ENCODE measurements at regions not wholly inside any gene's neighbourhood (a gene's known extent, or its start where the extent isn't known, plus 50 kb on each side); places are given as distances from the start of the nearest gene placed in this dataset.
A peak's percentile ranks its signal among the peaks of the same experiment; 100 is the strongest.
"Not testable (repeated sequence)": the region's sequence is repeated elsewhere in the genome, so short reads cannot be mapped to it uniquely, and the experiment has no call there.

GRCh38 chr13:80824229-80824628 is 483.3 kb upstream of the SPRY2 start:
- no peak for DNase-seq (ENCODE audit: low spot score)

DNA sequence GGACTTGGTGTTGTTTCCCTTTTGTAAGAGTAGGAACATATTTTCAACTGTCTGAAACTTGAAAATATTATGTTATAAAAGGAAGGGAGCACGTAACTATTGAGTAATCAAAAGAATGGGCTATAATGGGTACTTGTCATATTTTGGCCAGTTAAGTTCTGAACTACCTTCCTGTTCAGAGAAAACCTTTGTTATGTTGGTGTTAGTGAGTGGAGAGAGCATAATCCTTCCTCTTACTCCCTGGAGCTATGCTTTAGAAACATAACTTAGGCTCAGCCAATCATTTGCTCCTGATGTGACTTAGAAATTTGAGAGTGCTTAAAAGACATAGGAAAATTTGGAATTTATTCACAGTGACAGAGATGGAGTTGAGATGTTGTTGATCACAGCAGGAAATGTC is 482.5 kb upstream of the SPRY2 start:
- no peak for DNase-seq (ENCODE audit: low spot score)

GRCh38 chr13:80821466-80821865 is 480.5 kb upstream of the SPRY2 start:
- no peak for DNase-seq (ENCODE audit: low spot score)

DNA sequence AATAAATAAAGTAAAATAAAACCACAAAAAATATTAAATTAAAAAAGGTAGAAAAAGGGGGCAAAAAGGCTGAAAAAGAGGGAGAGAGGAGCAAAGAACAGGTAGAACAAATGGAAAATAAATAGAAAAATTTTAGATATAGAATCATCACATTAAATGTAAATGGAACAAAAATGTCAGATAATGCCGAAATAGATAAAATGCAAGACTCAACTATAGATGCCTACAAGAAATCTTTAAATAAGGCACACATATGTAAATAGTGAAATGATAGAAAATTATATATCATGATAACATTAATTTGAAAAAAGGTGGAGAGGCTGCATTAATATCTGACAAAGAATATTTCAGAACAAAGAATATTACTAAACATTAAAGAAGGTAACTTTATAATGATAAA is 477.1 kb upstream of the SPRY2 start:
- no peak for DNase-seq (ENCODE audit: low spot score)

GRCh38 chr13:80814541-80814940 is 473.6 kb upstream of the SPRY2 start:
- DNase-seq (ENCODE audit: low spot score), result no peak

DNA sequence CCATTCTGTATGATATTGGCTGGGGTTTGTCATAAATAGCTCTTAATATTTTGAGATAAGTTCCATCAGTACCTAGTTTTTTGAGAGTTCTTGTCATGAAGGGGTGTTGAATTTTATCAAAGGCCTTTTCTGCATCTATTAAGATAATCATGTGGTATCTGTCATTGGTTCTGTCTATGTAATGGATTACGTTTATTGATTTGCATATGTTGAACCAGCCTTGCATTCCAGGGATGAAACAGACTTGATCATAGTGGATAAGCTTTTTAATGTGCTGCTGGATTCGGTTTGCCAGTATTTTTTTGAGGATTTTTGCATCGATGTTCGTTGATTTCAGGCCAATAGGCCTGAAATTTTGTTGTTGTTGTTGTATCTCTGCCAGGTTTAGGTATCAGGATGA is 469.4 kb upstream of the SPRY2 start:
- not testable (repeated sequence) for DNase-seq (ENCODE audit: low spot score)

- peak; percentile 5 for DNase-seq (ENCODE audit: low spot score)
These were observed 462.0 kb upstream of the SPRY2 start for GRCh38 chr13:80802946-80803345.

GRCh38 chr13:80798576-80799133 is 457.7 kb upstream of the SPRY2 start:
- DNase-seq (ENCODE audit: low spot score), result no peak

GRCh38 chr13:80787604-80788003 is 446.7 kb upstream of the SPRY2 start:
- no peak for DNase-seq (ENCODE audit: low spot score)

GRCh38 chr13:80783926-80784565 is 443.1 kb upstream of the SPRY2 start:
- DNase-seq (ENCODE audit: low spot score), result no peak

GRCh38 chr13:80782441-80782840 is 441.5 kb upstream of the SPRY2 start:
- DNase-seq (ENCODE audit: low spot score), result no peak

DNA sequence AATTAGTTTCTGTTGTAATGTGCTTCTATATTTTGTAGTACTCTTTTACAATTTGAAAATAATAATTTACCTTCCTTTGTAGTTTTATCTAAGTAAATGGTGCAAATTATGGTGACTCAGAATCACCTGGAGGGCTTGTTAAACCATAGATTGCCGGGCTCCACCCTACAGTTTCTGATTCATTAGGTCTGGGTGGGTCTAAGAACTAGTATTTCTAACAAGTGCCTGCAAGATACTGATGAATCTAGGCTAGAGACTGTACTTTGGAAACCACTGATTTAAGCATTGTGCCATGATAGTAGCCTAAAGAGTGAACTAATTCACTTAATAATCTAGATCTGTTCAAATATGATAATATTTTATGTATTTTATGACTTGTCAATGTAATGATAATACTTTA is 437.4 kb upstream of the SPRY2 start:
- no peak for DNase-seq (ENCODE audit: low spot score)

- no peak for DNase-seq (ENCODE audit: low spot score)
These were observed 416.8 kb upstream of the SPRY2 start for GRCh38 chr13:80757694-80758093.

DNA sequence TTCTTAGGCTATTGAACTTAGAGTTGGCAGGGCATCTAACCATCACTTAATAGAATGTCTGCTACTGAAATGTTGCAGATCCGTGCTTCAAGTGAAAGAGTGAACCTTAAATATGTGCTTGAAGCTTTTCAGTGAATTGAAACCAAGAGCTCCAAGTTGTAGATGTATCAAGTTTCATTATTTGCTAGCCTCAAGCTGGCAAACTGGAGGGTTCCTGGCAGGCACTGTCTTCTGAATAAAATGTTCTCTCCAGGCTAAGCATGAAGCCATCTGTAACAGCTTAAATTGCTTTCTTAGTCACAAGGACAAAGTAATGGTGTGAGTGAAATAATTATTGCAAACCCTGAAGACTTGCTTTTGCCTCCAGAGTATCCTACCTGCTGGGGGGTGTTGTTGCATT is 415.0 kb upstream of the SPRY2 start:
- DNase-seq (ENCODE audit: low spot score), result no peak

DNA sequence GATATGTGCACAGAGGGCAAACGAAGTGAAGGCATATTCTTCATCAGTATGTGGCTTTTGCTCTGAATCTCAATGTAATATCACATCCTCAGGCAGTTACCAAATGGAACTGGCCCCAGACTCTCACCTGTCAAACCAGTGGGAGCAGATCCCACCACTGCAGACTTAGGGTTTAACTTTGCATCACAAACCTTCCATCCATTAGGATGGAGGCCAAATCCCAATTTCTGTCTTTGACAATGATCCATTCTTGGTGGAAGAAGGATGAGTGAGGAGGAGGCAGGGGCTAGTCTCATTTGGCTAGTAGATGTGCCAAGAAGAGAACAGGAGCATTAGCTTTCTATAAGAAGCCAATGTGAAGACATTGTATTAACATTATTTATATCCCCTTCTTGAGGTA is 413.5 kb upstream of the SPRY2 start:
- no peak for DNase-seq (ENCODE audit: low spot score)

DNA sequence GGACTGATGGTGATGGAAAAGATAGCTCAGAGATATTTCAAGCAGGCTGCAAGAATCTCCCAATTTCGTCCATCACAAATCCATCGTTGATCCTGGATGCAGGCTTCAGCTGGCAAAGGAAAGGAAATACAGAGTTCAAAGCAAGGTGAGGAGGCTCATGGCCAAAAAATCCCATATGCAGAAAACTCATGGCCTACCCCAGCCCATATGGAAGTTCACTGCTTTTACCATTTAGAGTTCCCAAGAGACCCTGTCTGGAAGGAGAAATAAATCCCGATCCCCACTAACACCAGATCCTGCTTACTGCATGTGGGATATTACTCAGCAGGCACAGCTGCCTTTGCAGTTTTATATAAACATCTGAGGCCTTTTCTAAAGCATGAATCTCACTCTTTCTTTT is 412.9 kb upstream of the SPRY2 start:
- DNase-seq (ENCODE audit: low spot score), result no peak

DNA sequence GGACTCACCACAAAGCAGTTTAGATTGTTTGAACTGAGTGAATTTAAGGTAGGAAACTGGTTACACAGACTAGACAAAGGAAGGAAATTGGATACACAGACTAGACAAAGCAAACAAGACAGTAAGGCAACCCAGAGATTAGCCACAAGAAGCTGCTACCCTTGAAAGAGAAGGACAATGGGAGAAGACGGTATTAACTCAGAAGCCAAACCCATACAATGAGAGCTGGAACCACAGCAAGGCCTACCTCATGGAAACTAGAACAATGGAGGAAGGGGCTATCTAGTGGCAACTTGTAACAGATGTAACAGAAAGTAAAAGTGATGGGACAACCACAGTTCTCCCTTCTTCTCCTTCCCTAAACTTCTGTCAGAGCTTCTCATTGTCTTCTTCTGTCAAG is 410.9 kb upstream of the SPRY2 start:
- no peak for DNase-seq (ENCODE audit: low spot score)

GRCh38 chr13:80744147-80744914 is 403.4 kb upstream of the SPRY2 start:
- no peak for DNase-seq (ENCODE audit: low spot score)

DNA sequence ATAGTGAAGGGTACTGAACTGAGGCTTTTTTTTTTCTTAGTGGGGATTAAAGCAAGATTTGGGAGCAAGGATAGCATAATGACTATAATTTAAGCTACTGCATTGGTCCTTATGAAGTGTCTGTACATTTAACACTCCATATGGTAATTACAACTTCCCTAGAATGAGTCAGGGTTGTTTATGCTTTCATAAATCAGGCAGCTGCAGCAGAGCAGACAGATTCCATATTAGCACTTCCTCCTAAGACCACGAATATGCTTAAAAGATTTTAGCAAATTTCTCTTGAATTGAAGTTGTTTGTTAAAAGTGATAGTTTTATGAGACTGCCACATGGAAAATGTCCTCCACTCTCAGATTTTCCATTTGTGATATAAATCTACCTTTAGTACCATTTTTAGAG is 401.1 kb upstream of the SPRY2 start:
- no peak for DNase-seq (ENCODE audit: low spot score)

DNA sequence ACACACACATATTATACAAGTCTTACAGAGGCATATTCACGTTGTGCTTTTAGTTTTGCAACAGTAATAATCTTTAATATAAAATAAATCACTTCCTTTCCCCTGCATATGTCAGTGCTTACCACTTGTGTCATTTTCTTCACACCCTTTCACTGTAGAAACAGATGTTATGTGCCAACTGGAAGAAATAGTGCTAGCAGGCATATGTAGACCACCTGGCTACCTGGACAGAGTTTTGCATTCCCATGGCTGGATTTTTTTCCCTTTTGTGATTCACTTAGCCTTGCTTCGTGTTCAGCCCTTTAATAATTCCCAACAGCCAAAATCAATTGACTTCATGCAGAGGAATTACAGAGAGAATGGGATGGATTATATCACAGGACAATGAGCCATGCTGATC is 399.1 kb upstream of the SPRY2 start:
- DNase-seq (ENCODE audit: low spot score), result no peak

DNA sequence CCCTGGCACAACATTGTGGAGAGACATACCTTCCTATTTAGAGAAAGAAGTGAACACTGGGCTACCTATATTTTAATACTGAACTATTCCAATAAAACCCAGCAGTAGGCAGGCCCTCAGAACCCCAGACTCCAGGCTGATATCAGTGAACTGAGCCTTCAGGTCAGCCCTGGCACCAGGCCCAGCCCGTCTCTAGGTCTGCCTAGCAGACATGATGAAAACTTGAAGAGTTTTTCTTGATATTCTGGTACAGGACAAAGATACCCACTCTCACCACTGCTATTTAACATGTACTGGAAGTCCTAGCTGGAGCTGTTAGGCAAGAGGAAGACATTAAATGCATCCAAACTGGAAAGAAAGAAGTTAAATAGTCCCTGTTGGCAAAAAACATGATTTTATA is 396.6 kb upstream of the SPRY2 start:
- no peak for DNase-seq (ENCODE audit: low spot score)

GRCh38 chr13:80727321-80727975 is 386.5 kb upstream of the SPRY2 start:
- DNase-seq (ENCODE audit: low spot score), result no peak

GRCh38 chr13:80726868-80727267 is 385.9 kb upstream of the SPRY2 start:
- no peak for DNase-seq (ENCODE audit: low spot score)
